GM21786 (cell line): ENCODE measurements at regions not wholly inside any gene's neighbourhood (a gene's known extent, or its start where the extent isn't known, plus 50 kb on each side); places are given as distances from the start of the nearest gene placed in this dataset.

Experiments
- ATAC-seq: cut with Tn5 transposase; IDR thresholded peaks from one replicate; pipeline ENCODE4 v1.9.1; 2021; ENCODE audit not compliant: unreplicated experiment

DNA sequence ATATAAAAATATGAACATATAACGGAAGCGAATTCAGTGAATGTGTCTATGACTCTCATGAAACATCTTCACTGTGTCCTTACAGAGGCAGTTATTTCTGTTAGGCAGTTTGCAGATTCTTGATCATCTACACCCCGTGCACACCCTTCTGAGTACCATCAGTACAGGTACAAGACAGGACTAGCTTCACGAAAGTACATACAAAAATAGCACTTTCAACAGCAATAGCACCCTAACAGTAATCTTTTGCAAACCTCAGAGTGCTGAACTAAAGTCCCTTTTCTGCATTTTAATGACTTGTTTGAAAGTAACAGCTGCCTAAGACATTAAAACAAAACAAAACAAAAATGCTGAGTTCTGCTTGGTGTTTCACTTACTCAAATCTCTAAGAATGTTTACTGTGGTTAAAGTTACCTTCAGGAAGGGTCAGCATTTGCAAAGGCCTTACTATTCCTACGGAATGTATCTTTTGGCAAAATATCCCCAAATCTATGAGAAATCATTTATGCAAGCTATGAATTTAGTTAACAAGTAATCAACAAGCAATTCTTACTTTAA, 104.1 kb downstream of the CNTN3 start:
- no peak for ATAC-seq

DNA sequence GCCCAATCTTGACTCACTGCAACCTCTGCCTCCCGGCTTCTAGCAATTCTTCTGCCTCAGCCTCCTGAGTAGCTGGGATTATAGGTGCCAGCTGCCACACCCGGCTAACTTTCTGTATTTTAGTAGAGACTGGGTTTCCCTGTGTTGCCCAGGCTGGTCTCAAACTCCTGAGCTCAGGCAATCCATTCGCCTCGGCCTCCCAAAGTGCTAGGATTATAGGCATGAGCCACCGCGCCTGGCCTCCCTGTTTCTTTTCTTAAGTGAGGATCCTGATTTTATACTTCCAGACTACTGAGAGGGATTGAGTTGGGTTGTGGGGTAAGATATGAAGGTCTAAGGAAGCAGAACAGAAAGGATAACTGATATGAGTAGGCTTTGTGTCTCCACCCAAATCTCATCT, 106.8 kb downstream of the CNTN3 start:
- ATAC-seq, result no peak

DNA sequence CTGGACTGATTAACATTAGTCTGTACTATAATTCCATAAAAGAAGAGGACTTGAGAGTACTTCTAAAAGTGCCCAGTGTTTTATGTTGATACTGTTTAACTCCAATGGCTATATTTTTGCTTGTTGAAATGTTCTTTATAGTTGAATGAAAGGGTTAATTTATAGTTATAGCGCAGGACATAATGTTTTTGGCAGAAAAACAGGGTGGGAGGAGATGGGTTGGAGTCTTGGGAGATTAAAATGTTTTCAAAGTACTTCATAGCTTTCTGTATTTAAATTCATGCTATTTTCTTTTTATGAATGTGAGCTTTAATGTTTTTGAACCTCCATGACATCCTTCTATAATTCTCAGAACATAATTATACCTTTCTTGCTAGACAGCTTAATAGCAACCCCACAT, 108.2 kb downstream of the CNTN3 start:
- no peak for ATAC-seq

DNA sequence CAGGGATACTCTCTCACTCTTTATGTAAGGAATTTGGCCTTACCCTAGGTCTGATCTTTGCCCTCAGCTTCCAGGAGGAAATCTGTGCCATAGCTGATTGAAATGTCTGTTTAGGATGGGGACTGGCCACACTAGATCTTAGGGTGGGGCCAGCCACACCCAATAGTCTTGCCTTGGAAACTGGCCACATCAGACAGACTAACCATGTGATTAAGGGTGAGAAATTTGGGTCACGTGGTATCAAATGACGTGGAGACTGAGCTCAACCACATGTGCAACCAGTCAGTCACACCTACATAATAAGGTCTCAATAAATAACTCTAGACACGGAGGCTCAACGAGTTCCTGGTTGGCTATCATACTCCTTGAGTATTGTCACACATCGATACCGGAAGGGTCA, 113.5 kb downstream of the CNTN3 start:
- ATAC-seq, result no peak

DNA sequence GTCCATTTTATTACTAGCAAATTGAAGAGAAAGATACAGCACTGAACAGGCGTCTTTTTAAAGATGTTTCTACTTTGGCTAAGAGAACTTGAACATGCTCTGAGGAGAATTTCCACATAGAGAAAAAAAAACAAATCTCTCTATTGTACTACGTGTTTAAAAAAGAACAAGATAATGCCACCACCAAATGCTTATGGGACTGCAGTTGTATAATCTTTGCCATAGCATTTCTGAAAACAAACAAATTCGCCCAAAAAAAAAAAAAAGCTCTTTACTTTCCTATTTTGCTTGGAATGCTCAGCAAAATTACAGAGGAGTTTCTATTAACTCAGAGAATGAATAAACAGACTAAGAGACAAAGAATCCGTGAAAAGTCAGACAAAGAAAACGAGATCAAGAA, 114.2 kb downstream of the CNTN3 start:
- ATAC-seq, result no peak

DNA sequence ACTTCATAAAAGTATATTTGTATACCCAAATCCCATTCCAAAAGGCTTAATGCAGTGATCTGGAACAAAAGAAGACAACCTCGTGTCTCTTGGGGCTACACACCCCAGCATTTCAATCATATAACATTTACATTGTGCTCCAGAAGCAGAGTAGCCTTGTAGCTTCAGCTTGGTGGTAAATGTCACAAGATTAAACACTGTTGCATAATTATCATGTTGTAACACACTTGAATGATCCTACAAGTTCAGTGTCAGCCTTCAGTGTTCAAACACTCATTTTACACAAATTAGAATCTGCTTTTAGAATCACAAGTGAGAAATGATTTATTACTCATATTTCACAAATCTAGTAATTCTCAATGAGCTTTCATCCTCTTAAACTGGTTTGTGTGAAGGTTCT, 122.6 kb downstream of the CNTN3 start:
- ATAC-seq, result no peak

DNA sequence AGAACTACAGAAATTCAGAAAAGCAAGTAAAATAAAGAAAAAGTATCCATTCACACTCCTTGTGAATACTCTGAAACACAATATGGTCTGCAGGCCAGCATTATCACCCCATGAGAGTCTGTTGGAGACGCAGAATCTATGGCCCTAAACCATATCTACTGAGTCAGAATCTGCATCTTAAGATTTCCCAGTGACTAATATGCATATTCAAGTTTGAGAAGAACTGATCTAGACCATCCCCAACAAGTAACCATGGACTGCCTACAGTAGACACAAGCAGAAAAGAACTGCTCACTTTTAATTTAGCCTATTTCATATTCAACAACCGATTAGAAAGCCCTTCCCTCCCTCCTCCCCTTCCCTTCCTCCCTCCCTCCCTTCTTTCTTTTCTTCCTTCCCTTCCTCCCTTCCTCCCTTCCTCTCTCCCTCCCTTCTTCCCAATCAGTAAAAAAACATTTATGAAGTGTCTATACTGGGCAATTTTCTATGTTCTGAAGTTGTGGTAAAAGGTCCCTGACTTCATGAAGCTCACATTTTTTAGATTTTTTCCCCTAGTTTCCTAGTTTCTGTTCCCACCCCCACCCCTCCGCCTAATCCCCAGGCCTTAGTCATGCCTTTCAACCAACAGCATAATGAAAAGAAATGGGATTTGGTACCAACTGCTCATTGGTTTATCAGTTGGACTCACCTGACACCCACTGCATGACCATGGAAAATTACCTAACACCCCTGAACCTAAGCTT, 125.2 kb downstream of the CNTN3 start:
- ATAC-seq, result no peak

DNA sequence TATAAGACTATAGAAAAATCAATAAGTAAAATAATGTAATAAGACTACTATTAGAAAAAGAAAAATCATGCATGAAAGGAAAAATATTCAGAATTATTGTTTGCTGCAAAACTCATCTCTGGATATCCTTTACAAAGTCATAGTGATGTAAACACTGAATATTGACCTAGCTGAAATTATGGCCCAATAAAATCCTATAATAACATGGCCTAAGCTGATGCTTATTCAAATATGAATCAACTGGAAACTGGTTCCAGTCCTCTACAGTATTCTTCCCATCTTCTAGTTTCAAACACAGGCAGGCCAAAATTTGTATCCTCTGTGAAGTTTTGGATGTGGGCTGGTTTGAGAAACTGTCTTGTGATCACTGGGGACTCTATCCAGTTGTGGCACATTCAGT, 134.5 kb downstream of the CNTN3 start:
- no peak for ATAC-seq

DNA sequence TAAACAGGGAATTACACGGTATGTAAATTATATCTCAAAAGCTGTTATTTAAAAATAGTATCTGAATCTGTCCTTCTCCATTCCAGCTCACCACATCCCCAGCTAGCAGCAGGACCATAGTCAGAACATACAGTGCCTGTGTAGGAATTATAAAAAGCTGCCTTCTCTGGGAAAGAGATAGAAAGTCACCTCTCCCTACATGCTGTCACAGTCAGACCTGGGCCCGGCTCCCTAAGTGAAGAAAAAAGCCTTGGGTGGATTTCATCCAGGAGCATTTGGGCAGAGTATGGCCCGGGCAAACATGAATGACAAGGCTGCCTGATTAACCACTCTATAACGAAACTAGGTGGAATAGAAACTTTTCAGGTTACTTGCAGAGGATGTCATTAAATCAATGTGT, 144.1 kb downstream of the CNTN3 start:
- ATAC-seq, result no peak

DNA sequence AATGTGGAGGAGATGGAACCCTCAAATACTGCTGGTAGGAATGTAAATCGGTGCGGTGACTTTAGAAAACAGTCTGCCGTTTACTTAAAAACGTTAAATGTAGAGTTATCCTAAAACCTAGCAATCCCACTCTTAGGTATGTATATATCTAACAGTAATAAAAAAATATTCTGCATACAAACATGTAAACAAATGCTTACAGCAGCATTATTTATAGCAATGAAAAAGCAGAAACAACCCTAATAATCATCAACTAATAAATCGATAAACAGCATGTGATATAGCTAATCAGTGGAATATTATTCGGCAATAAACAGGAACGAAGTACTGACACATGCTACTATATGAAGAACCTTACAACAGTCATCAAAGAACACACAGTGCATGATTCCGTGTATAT, 144.7 kb downstream of the CNTN3 start:
- ATAC-seq, result no peak

DNA sequence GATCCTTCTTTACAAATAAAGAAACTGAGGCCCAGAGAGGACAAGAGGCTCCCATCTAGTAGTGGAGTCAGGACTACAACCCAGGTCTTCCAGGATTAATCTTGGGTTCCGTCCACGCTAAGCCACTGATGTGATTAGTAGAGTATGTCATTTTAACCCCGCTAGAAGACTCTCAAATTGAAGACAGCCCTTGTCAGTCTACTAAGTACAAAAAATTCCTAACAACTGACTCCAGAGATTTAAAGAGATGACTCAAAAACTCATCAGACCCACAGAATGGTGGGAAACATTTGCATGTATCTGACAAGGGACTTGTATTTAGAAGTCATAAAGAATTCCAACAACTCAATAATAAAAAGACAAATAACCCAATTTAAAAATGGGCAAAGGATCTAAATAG, 145.3 kb downstream of the CNTN3 start:
- ATAC-seq, result no peak

DNA sequence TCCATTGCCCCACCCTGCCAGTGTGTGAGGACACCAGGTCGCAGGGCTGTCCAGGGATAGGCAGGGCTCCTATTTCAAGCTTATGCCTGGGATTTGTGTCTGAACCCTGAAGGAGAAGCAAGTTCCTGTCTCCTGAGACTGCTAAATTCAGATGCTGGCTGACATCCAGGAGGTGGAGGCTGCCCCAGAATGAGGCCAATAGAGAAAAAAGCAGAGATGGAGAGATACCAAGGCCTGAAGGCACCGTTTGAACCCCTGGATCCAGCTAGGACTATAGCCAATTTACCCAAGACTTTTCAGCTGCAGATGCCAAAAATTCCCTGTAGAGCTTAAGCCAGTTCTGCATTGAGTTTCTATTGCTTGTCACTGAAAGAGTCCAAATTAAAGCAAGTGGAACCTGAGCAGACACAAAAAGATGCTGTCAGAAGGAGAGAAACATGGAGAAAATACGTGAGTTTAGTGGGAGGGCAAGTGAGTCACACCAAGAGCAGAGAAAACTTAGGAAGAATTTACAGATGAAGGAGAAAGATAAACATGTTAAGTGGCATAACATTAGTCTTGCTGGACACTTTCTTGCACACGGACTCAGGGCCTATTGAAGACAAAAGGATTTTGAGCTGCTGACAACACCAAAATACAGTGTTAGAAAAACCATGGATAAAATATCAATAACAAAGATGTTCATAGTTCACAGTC, 148.6 kb downstream of the CNTN3 start:
- no peak for ATAC-seq

DNA sequence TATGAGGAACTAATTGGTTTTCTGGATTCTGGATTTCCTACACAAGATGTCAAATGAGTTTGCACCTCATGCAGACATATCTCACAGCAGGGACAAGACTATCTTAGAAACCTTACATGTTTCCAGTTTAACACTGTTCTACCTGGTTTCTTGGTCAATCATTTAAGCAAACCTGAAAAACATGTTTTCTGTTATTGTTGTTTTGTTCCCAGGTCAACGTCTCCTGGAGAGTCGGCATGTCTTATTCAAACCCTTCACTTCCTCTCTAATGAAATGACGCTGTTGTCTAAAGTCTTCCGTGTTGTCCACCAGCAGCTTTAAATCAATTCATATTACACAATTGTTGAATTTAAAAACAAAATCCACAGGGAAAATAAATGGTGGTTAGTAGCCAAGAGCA, 150.9 kb downstream of the CNTN3 start:
- ATAC-seq, result no peak

DNA sequence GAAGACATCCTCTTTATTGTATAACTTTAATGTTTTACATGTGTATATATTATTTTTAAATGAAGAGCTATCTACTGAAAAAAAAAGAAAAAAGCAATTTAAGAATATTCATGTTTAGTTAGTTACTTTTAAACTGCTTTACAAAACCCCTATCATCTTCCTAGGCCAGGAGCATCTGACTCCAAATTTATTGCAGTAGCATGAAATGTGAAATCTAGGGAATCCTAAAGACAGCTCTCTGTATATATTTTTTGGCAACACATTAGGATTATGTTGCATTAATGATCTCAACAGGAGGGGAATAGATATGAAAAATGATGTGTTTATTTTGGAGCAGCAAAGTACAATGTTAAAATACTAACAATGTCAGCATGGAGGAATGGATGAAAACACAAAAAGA, 158.3 kb downstream of the CNTN3 start:
- ATAC-seq, result no peak

DNA sequence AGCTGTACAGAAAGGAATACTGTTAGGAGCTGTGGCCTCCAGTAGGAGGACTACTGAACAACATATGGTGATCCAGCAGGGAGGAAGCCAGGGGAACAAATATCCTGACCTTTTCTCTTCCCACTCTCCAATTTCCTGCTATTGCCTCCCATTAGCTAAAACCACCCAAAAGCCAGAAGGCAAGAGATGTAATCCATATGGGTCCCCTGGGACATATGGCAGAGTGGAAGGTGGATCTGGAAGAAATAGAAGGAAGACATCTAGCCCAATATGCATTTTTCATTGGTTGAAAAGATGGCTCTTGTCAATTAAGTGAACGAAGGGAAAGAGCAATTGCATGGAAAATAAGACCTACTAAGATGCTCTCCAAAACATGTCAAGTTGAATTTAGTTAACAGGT, 167.2 kb downstream of the CNTN3 start:
- no peak for ATAC-seq

DNA sequence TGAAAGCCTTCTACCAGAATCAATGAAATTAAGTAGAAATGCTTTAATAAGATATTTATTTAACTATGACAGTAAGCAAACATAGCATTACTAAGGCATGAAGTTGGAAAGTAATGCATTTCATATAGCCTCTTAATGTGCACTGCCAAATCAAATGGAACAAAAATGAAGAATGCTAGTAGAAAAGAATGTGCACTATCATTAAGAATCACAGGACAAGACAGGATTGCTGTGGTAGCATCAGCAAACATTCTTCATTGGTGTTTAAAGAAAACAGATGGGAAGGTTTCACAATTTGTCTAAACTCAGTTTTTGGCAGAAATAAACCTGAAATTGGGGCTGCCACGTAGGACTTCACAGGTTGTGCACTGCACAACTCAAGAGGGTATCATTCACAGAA, 168.9 kb downstream of the CNTN3 start:
- ATAC-seq, result no peak

DNA sequence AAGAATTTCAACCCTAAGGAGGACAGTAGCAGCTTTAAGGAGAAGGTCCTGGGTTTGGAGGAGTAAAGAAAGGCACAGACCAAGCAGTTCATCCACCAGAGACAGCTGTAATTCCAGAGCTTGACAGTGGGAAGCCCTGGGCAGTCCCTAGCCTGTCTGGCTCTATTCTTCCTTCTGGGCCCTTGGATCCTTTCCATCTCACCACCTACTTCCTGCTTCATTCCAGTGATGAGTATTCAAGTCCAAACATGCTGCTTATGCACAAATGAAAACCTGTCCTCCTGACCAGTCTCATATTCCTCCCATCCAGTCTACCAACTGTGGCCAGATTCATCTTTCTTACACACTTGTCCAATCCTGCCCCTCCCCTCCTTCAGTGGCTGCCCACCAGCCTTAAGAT, 171.4 kb downstream of the CNTN3 start:
- ATAC-seq, result no peak

DNA sequence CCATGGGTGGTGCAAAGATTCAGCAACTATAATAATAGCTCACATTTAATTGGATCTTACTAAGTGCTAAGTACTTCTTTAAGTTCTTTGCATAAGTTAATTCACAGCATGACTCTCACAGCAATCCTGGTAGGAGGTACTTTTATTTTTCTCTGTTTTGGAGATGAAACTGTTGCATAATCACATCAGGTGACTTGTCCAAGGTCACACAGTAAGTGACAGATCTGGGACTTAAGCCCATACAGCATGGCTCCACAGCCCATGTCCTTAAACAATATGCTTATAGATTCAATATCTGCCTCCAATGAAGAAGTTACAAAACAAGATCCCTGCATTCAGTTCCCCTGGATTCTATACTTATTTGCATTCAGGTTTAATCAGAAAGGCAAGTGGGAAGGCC, 171.8 kb downstream of the CNTN3 start:
- no peak for ATAC-seq

DNA sequence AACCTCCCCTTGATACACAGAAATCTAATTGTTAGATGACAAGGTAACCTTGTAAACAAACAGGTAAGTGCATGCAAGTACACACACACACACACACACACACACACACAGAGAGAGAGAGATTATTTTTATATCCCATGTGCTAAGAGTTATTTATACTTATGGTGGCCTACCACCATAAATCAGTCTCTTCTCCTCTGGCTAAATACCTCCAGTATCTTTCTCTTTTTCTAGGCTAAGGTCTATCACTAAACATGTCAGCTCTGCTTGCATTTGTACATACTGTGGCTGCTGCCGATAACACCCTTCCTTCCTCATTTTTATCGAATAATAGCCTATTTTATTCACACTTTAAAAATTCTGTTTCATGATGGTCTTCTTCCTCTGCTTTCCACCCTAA, 172.4 kb downstream of the CNTN3 start:
- no peak for ATAC-seq

DNA sequence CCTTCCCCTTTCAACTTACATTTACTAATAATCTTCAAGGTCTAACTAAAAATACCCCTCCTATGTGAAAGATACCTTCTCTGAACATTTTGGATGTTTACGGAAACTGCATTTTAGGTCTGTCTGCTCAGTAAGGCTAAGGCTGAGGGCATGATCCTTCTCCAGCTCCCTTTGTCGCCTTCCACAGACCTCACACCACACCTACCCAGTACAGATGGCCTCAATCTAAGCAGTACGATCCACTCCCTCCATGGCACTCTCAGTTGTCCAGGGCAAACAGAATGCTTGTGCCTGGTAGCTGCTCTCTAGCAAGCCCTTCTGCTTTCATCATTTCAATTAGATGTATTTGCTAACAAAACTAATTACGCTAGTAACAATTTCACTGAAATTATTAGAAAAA, 178.3 kb downstream of the CNTN3 start:
- ATAC-seq, result no peak

DNA sequence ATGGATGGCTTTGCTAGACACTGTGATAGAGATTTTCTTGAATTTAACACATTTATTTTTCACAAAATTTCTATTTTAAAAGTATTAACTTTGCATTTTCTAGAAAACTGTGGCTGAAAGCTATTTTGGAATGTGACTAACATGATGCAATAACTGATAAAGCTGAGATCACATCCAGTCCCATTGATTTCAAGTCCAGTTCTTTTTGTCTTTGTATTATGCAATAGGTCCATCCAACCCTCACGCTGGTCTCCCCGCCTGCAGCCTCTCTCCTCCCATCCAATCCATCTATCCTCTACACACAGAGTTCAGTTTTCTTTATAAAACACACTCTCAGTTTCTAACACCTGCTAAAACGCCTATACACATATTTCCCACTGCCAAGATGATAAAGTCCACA, 178.8 kb downstream of the CNTN3 start:
- no peak for ATAC-seq

DNA sequence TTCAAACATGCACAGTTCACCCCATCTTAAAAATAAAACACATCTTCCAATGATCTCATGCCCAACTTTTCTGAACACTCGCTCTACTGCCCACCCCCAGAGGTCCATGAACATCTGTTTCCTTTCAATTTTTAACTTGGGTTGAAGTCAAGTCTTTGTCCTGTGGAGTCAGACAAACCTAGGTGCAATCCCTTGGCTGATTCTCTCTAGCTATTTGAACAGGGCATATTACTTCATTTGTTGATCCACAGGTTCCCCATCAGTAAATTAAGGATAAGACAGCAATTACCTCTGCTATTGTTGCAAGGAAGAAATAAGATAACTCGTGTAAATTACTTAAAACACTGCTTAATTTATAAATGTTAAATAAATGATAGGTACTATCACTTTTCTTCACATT, 180.1 kb downstream of the CNTN3 start:
- no peak for ATAC-seq

DNA sequence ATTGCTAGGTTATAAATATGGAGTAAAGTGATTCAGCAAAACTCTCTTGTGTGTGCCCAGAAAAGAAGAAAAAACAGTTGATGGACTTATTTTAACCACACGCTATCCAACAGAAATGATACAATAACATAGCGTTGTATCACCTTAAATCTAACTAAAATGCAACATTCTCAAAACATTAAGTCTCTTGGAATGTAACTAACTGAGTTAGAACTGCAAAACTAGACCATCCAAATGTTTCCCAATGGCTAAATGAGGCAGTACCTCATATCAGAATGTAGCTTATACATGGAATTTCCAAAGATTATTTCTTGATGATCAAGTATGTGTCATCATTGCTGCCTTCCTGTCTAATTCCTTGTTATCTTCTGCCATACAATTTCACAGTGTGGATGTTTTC, 187.9 kb downstream of the CNTN3 start:
- no peak for ATAC-seq
